ENCODE measurements at regions not wholly inside any gene's neighbourhood (a gene's known extent, or its start where the extent isn't known, plus 50 kb on each side); places are given as distances from the start of the nearest gene placed in this dataset.
"Not testable (repeated sequence)": the region's sequence is repeated elsewhere in the genome, so short reads cannot be mapped to it uniquely, and the experiment has no call there.

GRCh38 chr5:78726571-78726970 lies 78.0 kb upstream of the LHFPL2 start:
- DNase-seq (ENCODE audit: low read depth in 2 of 2), result no peak

GRCh38 chr5:78726003-78726402 lies 77.4 kb upstream of the LHFPL2 start:
- no peak for DNase-seq (ENCODE audit: low read depth in 2 of 2)

DNA sequence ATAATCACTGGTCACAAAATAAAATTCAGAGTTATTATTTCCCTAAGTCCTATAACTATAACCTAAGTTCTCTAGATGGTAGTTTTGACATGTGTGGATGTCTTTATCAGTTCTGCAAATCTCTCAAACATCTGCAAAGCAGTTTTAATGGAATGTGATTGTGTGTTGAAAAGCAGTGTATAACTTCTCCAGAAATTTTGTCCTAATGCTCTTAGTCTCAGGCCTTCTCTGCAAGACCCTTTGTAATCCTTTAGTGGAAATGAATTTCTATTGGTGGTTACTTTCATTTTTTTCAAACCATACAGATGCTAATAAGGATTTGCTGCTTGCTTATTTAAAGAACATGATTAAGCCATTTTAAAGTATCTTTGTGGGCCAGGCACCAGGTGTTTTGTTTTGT lies 75.5 kb upstream of the LHFPL2 start:
- no peak for DNase-seq (ENCODE audit: low read depth in 2 of 2)

GRCh38 chr5:78720997-78721396 lies 72.4 kb upstream of the LHFPL2 start:
- DNase-seq (ENCODE audit: low read depth in 2 of 2), result peak; percentile 20 to 65

- peak in 1 of 2 donors; percentile 21 for DNase-seq (ENCODE audit: low read depth in 2 of 2)
These were observed 71.8 kb upstream of the LHFPL2 start for GRCh38 chr5:78720227-78720985.

GRCh38 chr5:78719504-78720219 lies 71.1 kb upstream of the LHFPL2 start:
- DNase-seq (ENCODE audit: low read depth in 2 of 2), result no peak

GRCh38 chr5:78718824-78719223 lies 70.3 kb upstream of the LHFPL2 start:
- DNase-seq (ENCODE audit: low read depth in 2 of 2), result no peak

- no peak for DNase-seq (ENCODE audit: low read depth in 2 of 2)
These were observed 69.4 kb upstream of the LHFPL2 start for GRCh38 chr5:78717674-78718584.

GRCh38 chr5:78716206-78716605 lies 67.6 kb upstream of the LHFPL2 start:
- DNase-seq (ENCODE audit: low read depth in 2 of 2), result no peak

GRCh38 chr5:78715351-78715750 lies 66.8 kb upstream of the LHFPL2 start:
- not testable (repeated sequence) for DNase-seq (ENCODE audit: low read depth in 2 of 2)

DNA sequence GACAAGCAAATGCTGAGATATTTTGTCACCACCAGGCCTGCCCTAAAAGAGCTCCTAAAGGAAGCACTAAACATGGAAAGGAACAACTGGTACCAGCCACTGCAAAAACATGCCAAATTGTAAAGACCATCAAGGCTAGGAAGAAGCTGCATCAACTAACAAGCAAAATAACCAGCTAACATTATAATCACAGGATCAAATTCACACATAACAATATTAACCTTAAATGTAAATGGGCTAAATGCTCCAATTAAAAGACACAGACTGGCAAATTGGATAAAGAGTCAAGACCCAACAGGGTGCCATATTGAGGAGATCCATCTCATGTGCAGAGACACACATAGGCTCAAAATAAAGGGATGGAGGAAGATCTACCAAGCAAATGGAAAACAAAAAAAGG lies 63.1 kb upstream of the LHFPL2 start:
- not testable (repeated sequence) for DNase-seq (ENCODE audit: low read depth in 2 of 2)

DNA sequence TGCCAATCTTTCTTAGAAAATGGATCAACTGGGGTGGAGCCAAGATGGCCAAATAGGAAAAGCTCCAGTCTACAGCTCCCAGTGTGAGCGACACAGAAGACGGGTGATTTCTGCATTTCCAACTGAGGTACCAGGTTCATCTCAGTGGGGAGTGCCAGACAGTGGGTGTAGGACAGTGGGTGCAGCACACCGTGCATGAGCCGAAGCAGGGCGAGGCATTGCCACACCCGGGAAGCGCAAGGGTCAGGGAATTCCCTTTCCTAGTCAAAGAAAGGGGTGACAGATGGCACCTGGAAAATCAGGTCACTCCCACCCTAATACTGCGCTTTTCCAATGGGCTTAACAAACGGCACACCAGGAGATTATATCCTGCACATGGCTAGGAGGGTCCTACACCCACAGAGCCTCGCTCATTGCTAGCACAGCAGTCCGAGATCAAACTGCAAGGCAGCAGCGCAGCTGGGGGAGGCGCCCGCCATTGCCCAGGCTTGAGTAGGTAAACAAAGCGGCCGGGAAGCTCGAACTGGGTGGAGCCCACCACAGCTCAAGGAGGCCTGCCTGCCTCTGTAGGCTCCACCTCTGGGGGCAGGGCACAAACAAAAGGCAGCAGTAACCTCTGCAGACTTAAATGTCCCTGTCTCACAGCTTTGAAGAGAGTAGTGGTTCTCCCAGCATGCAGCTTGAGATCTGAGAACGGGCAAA lies 61.3 kb upstream of the LHFPL2 start:
- not testable (repeated sequence) for DNase-seq (ENCODE audit: low read depth in 2 of 2)

DNA sequence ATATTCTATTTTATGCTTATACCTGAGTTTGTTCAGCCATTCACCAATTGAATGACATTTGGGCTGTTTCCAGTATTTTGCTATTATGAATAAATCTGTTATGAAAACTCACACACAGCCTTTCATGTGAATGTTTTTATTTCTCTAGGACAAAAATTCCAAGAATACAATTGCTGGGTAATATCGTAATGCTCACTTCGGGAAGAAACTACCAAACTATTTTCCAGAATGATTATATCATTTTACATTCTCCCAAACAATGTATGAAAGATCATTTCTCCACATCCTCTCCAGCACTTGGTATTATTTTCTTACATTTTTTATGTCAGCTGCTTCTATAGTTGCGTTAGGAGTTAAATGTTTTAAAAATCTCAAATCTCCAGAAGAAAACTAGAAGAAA lies 58.3 kb upstream of the LHFPL2 start:
- DNase-seq (ENCODE audit: low read depth in 2 of 2), result peak; percentile 16 to 34

DNA sequence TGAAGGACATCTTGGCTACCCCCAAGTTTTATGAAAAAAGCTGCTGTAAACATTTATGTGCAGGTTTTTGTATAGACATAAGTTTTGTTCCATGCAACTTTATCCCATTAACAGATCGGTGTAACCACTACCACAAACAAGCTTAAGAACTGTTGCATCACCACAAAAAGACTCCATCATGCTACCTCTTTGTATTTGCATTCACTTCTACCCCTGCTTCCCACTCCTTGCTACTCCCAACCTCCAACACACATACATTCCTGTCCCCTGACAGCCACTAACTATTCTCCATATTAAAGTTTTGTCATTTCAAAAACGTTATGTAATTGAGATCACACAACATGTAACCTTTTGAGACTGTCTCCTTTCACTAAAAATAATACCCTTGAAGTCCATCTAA lies 57.8 kb upstream of the LHFPL2 start:
- no peak for DNase-seq (ENCODE audit: low read depth in 2 of 2)

DNA sequence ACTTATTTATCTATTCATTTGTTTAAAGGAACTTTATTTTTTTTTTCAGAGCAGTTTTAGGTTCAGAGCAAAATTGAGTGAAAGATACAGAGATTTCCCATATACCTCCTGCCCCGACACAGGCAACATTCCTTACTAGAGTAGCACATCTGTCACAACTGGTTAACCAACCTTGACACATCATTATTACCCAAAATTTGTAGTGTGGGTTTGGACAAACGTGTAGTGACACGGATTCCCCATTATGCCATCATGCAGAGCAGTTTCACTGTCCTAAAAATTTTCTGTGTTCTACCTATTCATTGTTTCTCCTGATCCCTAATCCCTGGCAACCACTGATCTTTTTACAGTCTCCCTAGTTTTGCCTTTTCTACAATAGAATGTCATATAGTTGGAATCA lies 57.3 kb upstream of the LHFPL2 start:
- DNase-seq (ENCODE audit: low read depth in 2 of 2), result no peak

GRCh38 chr5:78701795-78702410 lies 53.3 kb upstream of the LHFPL2 start:
- no peak for DNase-seq (ENCODE audit: low read depth in 2 of 2)

GRCh38 chr5:78699552-78700153 lies 51.1 kb upstream of the LHFPL2 start:
- DNase-seq (ENCODE audit: low read depth in 2 of 2), result peak in 1 of 2 donors; percentile 57

GRCh38 chr5:78698191-78698791 lies 49.7 kb upstream of the LHFPL2 start:
- DNase-seq (ENCODE audit: low read depth in 2 of 2), result no peak

Measured in dermis microvascular lymphatic vessel endothelial cell (primary cell).